Colonic mucosa (tissue), 4 donors: ENCODE measurements at regions not wholly inside any gene's neighbourhood (a gene's known extent, or its start where the extent isn't known, plus 50 kb on each side); places are given as distances from the start of the nearest gene placed in this dataset.

Experiments used
- DNase-seq: peaks from one replicate; pipeline ENCODE4 v3.0.0-alpha.2; 2020
- H3K27ac ChIP-seq: fragments of 200-600 bp; one replicate; pipeline ENCODE4 v1.8.0; 2021
- H3K27me3 ChIP-seq: fragments of 200-600 bp; one replicate; pipeline ENCODE4 v1.8.0; 2021
- H3K36me3 ChIP-seq: fragments of 200-600 bp; one replicate; pipeline ENCODE4 v1.8.0; 2021
- H3K4me1 ChIP-seq: fragments of 200-600 bp; one replicate; pipeline ENCODE4 v1.8.0; 2021; ENCODE audit warnings: mild to moderate bottlenecking
- H3K4me3 ChIP-seq: fragments of 200-600 bp; one replicate; pipeline ENCODE4 v1.8.0; 2021
- H3K9ac ChIP-seq, 2 donors: one replicate each; pipeline ENCODE4 v1.7.0; 2013; ENCODE audit warnings: control low read depth in 2 of 2, low read depth in 2 of 2, low read length in 2 of 2
- H3K9me3 ChIP-seq: fragments of 200-600 bp; one replicate; pipeline ENCODE4 v1.8.0; 2021
- CTCF ChIP-seq: fragments of 200-600 bp; IDR thresholded peaks from one replicate; pipeline ENCODE4 v1.8.0; 2022; ENCODE audit warnings: antibody characterized with exemption, mild to moderate bottlenecking
- intact Hi-C: fragments of 100-400 bp; cut with DNase I; formaldehyde crosslinking; loops from one replicate; pipeline ENCODE4 v1.14.1; 2022
- donor health status: healthy.
- donor health status: DM: no; HTN: no; CAD: no.
- donor health status: DM: no; HTN: no; CAD: no.

GRCh38 chr6:137951064-137951597 is 84.1 kb downstream of the TNFAIP3 start:
- no peak for DNase-seq
- no peaks in the 10 kb centered on the region for H3K4me1 ChIP-seq
- no peaks in the 10 kb centered on the region for H3K27me3 ChIP-seq
- no peak overlapping the region for H3K27ac ChIP-seq
- TF ChIP-seq CTCF: no peak
- H3K4me3 ChIP-seq: no peak overlapping the region
- no peaks in the 10 kb centered on the region for H3K36me3 ChIP-seq
- H3K9ac ChIP-seq: no peak overlapping the region
- no peaks in the 10 kb centered on the region for H3K9me3 ChIP-seq
- intact Hi-C loops: no loop called here

DNA sequence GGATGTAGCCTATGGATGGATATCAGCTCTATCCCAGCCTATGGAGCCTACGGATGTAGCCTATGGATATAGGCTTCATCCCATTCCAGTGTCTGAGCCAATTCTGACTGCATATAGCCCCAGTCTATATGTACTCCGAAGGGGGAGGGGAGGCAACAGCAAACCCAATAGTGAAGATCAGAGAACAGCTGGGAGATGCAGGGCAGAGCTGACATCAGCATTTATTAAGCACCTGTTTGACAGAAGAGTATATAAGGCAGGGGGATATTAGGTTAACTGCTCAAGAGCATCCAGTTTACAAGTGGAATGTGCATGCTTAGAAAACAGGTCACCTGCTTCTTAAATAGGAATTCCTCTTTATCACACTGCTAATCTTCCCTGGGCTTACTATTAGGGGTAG is 85.2 kb downstream of the TNFAIP3 start:
- H3K36me3 ChIP-seq: no peaks in the 10 kb centered on the region
- intact Hi-C loops: no loop called here
- no peak for TF ChIP-seq CTCF
- H3K9me3 ChIP-seq: no peaks in the 10 kb centered on the region
- DNase-seq: no peak
- no peak overlapping the region for H3K4me3 ChIP-seq
- H3K27ac ChIP-seq: no peak overlapping the region
- no peaks in the 10 kb centered on the region for H3K4me1 ChIP-seq
- H3K9ac ChIP-seq: no peak overlapping the region
- no peaks in the 10 kb centered on the region for H3K27me3 ChIP-seq

- intact Hi-C loops: no loop called here
- no peaks in the 10 kb centered on the region for H3K4me1 ChIP-seq
- no peaks in the 10 kb centered on the region for H3K27me3 ChIP-seq
- no peaks in the 10 kb centered on the region for H3K36me3 ChIP-seq
- no peak overlapping the region for H3K27ac ChIP-seq
- H3K9me3 ChIP-seq: no peaks in the 10 kb centered on the region
- DNase-seq: no peak
- no peak overlapping the region for H3K4me3 ChIP-seq
- no peak overlapping the region for H3K9ac ChIP-seq
- no peak for TF ChIP-seq CTCF
Measured at GRCh38 chr6:137953761-137954160, 86.7 kb downstream of the TNFAIP3 start.

- H3K9ac ChIP-seq: no peak overlapping the region
- H3K4me1 ChIP-seq: no peaks in the 10 kb centered on the region
- DNase-seq: no peak
- H3K36me3 ChIP-seq: no peaks in the 10 kb centered on the region
- no peaks in the 10 kb centered on the region for H3K9me3 ChIP-seq
- no peak overlapping the region for H3K4me3 ChIP-seq
- intact Hi-C loops: no loop called here
- H3K27me3 ChIP-seq: no peaks in the 10 kb centered on the region
- H3K27ac ChIP-seq: no peak overlapping the region
- no peak for TF ChIP-seq CTCF
Measured at GRCh38 chr6:137954253-137954652, 87.2 kb downstream of the TNFAIP3 start.

DNA sequence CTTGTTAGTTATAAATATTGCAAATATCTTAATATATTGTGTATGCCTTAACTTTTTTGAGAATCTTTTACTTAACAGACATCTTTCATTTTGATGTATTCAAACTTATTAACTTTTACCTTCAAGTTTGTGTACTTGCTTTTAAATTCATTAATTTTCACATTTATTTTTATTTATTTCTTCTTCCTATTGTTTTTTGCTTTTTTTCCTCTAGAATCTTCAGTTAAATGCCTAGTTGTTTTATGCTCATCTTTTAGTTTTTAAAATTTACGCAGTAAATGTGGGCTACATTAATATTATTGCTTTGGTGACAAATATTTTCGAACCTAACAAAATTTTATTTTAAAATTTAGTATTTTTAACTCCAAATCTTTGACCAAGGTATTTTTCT is 89.0 kb downstream of the TNFAIP3 start:
- H3K36me3 ChIP-seq: no peaks in the 10 kb centered on the region
- H3K4me3 ChIP-seq: no peak overlapping the region
- intact Hi-C loops: no loop called here
- no peak for TF ChIP-seq CTCF
- H3K4me1 ChIP-seq: no peaks in the 10 kb centered on the region
- no peak overlapping the region for H3K9ac ChIP-seq
- DNase-seq: no peak
- no peak overlapping the region for H3K27ac ChIP-seq
- no peaks in the 10 kb centered on the region for H3K9me3 ChIP-seq
- H3K27me3 ChIP-seq: no peaks in the 10 kb centered on the region

- no peak overlapping the region for H3K9ac ChIP-seq
- no peak for TF ChIP-seq CTCF
- no peak overlapping the region for H3K4me3 ChIP-seq
- H3K27me3 ChIP-seq: no peaks in the 10 kb centered on the region
- no peak overlapping the region for H3K27ac ChIP-seq
- intact Hi-C loops: no loop called here
- no peaks in the 10 kb centered on the region for H3K4me1 ChIP-seq
- H3K36me3 ChIP-seq: no peaks in the 10 kb centered on the region
- H3K9me3 ChIP-seq: no peaks in the 10 kb centered on the region
- DNase-seq: no peak
Measured at GRCh38 chr6:137957471-137957870, 90.4 kb downstream of the TNFAIP3 start.
